Pancreas (tissue), 10 donors: ENCODE measurements at regions not wholly inside any gene's neighbourhood (a gene's known extent, or its start where the extent isn't known, plus 50 kb on each side); places are given as distances from the start of the nearest gene placed in this dataset.

ENCODE experiments used
- ATAC-seq, 4 donors: fragments of 200-7000 bp; cut with Tn5 transposase; one replicate each; pipeline versions ENCODE4 v1.8.0 to v1.9.1; 2020; ENCODE audit warnings: mild to moderate bottlenecking in 4 of 4, moderate library complexity in 4 of 4
- DNase-seq, 6 donors: peaks; one replicate each; pipeline ENCODE4 v3.0.0-alpha.2; 2020
- FAIRE-seq: peaks from 2 replicates; lab custom pipeline; 2012; peaks lifted over from hg19 to GRCh38; lab: Jason Lieb, UNC
- H3K27ac ChIP-seq, 4 donors: fragments of 200-600 bp; sonication (generic); 1 replicate in 3 of 4; 2 replicates in 1 of 4; pipeline versions ENCODE4 v1.5.0 to v1.8.0; 2020
- H3K27me3 ChIP-seq, 4 donors: fragments of 200-600 bp; one replicate each; pipeline ENCODE4 v1.8.0; 2021
- H3K36me3 ChIP-seq, 3 donors: fragments of 200-600 bp; sonication (generic) in 1 of 3; one replicate each; pipeline versions ENCODE4 v1.5.0 to v1.8.0; 2020 to 2021
- H3K4me1 ChIP-seq, 3 donors: fragments of 200-600 bp; one replicate each; pipeline ENCODE4 v1.8.0; 2021
- H3K4me3 ChIP-seq, 4 donors: fragments of 200-600 bp; sonication (generic) in 2 of 4; one replicate each; pipeline versions ENCODE4 v1.5.0 to v1.8.0; 2020 to 2021
- H3K9me3 ChIP-seq, 4 donors: fragments of 200-600 bp; one replicate each; pipeline ENCODE4 v1.8.0; 2021
- WGBS, 2 donors: extraction: QIAGEN DNeasy Blood & Tissue Kit; methylation state at CpG; one replicate each; pipeline ENCODE4 v1.1.7; 2013; 5-methylcytosine and 5-hydroxymethylcytosine counted together
- intact Hi-C, 3 donors: fragments of 100-400 bp; cut with DNase I; formaldehyde crosslinking; loops; one replicate each; pipeline versions ENCODE4 v1.11.1 to v1.14.2; 2022
- TF ChIP-seq, protein P1 (sequence below), 4 donors: fragments of 200-600 bp; sonication (generic) in 3 of 4; IDR thresholded peaks; one replicate each; pipeline versions ENCODE4 v1.5.0 to v1.8.0; 2021; ENCODE audit warnings: antibody characterized with exemption in 4 of 4
- donor health status: healthy with polysubstance abuse.
- donor health status: DM: no; HTN: no; CAD: no; lungs with moderate emphysema.
- donor health status: DM: no; HTN: no; CAD: no.
- donor health status: control.
- donor health status: control.
- donor health status: Bipolar disorder and iron deficiency.
- donor health status: DM: yes; HTN: yes; CAD: no.
- donor health status: DM: no; HTN: no; CAD: no.
- donor health status: DM: no; HTN: no; CAD: no.
- donor health status: DM: yes; HTN: yes; CAD: no.

DNA sequence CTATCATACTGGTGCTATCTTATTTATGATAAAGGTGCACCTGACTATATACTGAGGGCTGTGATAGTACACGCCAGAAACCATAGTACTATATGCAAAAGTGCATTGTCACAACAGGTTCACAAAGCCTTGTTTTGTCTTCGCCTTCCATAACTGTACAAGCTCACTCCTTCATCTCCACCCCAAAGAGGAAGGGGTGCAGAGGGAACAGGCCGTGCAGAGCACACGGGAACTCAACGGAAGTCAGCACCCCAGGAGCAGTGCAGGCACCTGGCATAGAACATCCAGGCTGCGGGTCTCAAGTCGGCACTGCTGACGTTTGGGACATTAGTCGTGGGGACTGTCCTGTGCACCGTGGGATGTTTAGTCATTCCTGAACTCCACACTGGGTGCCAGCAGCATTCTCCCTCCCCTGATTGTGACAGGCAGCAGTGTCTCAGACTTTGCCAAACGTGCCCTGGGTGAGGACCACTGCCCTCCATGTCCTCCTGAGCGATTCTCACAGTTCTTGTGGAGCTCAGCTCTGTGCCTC, 99.7 kb downstream of the PXDC1 start:
- 63 to 78% methylated on average over 12 of the region's 12 CpGs for WGBS, 2 donors

DNA sequence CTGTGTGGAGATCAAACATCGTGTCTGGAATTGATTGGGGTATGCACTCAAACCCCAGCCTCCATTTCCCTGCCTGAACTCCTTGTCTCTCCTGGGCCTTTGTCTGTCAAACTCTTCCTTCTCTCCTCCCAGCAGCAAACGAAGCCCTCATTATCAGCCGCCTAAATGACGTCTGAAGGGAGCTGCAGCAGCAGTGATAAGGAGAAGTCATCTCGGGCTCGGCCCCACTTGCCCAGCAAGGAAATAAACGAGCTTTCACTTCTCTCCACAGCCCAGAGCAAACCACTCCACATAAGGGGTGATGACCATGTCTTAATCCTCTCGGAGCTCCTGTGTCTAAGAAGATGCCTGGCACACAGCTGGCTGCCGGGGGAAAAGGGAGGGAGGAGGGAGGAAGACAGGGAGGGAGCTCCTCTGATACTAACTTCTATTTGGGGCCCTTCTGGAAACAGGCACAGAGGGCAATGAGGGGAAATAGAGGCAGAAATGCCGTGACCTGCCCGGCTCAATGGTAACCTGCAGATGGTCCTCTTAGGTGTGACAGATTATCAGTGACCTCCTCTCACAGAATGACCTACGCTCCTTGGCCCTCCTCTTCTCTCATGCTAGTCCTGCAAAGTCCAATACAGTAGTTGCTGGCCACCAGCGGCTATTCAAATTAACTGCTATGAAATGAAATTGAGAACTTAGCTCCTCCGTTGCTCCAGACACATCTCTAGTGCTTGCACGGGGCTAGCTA, 100.4 kb downstream of the PXDC1 start:
- no peak overlapping the region for H3K27ac ChIP-seq
- no peak for ATAC-seq
- no peak for FAIRE-seq
- no peaks in the 10 kb centered on the region for H3K27me3 ChIP-seq
- no peaks in the 10 kb centered on the region for H3K4me1 ChIP-seq
- intact Hi-C loops, result no loop called here
- WGBS, 2 donors, result 55 to 68% methylated on average over 15 of the region's 15 CpGs
- H3K9me3 ChIP-seq, result no peaks in the 10 kb centered on the region
- DNase-seq, result no peak
- no peaks in the 10 kb centered on the region for H3K36me3 ChIP-seq
- TF ChIP-seq, protein P1, sequence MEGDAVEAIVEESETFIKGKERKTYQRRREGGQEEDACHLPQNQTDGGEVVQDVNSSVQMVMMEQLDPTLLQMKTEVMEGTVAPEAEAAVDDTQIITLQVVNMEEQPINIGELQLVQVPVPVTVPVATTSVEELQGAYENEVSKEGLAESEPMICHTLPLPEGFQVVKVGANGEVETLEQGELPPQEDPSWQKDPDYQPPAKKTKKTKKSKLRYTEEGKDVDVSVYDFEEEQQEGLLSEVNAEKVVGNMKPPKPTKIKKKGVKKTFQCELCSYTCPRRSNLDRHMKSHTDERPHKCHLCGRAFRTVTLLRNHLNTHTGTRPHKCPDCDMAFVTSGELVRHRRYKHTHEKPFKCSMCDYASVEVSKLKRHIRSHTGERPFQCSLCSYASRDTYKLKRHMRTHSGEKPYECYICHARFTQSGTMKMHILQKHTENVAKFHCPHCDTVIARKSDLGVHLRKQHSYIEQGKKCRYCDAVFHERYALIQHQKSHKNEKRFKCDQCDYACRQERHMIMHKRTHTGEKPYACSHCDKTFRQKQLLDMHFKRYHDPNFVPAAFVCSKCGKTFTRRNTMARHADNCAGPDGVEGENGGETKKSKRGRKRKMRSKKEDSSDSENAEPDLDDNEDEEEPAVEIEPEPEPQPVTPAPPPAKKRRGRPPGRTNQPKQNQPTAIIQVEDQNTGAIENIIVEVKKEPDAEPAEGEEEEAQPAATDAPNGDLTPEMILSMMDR (IDR thresholded peaks at IDR 0.05), result no peak
- H3K4me3 ChIP-seq, result no peak overlapping the region

More for the DNA sequence above, 99.7 kb downstream of the PXDC1 start:
- DNase-seq, result no peak
- ATAC-seq, result no peak
- TF ChIP-seq, protein P1 (IDR thresholded peaks at IDR 0.05), result no peak
- H3K27me3 ChIP-seq, result no peaks in the 10 kb centered on the region
- no peak overlapping the region for H3K4me3 ChIP-seq
- no peaks in the 10 kb centered on the region for H3K36me3 ChIP-seq
- no peaks in the 10 kb centered on the region for H3K4me1 ChIP-seq
- intact Hi-C loops, result no loop called here
- no peak for FAIRE-seq
- no peak overlapping the region for H3K27ac ChIP-seq
- no peaks in the 10 kb centered on the region for H3K9me3 ChIP-seq

DNA sequence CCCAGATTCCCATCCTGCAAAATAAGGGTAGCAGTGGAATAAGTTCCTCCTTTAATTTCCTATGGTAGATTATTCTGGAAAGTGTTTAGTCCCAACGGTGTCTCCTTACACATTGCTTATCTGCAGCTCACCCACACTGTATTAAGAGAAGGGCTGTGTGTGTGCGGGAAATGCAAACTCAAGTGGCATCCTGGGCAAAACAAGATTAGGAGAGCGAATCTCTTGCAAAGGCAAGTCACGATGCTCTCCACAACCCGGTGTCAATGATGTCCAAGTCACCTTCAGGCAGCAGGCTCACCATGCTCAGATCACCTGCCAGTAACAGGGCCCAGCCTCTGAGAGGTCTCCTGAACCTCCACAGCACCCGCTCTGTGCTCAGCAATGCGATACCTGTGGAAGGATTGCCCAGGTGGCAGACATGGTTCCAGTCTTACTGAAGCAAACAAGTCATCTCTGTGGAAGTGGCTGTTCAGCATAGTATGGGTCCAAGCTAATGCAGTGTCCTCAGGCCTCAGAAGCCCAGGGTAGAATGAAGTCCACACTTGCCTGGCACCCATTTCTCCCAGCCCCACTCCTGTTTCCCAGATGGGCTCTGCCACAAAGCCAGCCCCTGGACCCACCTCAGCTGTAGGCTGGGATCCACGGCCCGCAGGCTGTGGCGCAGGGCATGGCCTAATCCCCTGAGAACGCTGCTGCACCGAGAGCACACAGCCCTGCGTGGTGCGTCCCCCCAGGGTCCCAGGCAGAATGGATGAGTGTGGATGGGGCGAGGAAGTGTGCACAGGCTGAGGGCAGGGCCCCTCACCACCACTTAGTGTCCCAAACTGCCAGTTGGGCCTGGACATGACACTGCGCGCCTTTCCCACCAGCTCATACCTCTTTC, 101.2 kb downstream of the PXDC1 start:
- H3K9me3 ChIP-seq, result no peaks in the 10 kb centered on the region
- intact Hi-C loops, result no loop called here
- no peaks in the 10 kb centered on the region for H3K36me3 ChIP-seq
- 82 to 90% methylated on average over 17 of the region's 17 CpGs for WGBS, 2 donors
- ATAC-seq, result no peak
- no peak for FAIRE-seq
- DNase-seq, result no peak
- TF ChIP-seq, protein P1 (IDR thresholded peaks at IDR 0.05), result no peak
- H3K27me3 ChIP-seq, result no peaks in the 10 kb centered on the region
- no peaks in the 10 kb centered on the region for H3K4me1 ChIP-seq
- H3K27ac ChIP-seq, result no peak overlapping the region
- no peak overlapping the region for H3K4me3 ChIP-seq

DNA sequence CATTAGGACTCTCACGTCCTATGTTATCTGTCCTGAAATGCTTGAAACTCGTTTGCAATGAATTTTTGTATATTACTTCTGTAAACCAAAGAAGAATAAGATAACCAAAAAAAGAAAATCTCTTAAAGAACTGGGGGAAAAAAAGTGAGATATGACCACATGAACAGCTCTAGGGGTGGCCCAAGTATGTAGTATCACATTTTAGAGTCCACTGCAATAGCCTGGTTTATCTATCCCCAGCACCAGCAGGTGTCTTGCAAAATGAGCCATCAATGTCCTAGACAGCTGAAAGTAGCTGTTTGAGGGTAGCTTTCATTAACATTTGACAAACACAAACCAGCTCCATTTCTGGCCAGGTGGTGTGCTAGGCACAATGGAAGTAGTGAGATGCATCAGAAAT, 102.8 kb downstream of the PXDC1 start:
- H3K36me3 ChIP-seq, result no peaks in the 10 kb centered on the region
- H3K27me3 ChIP-seq, result no peaks in the 10 kb centered on the region
- FAIRE-seq, result no peak
- H3K9me3 ChIP-seq, result no peaks in the 10 kb centered on the region
- H3K27ac ChIP-seq, result no peak overlapping the region
- intact Hi-C loops, result no loop called here
- no peak for ATAC-seq
- TF ChIP-seq, protein P1 (IDR thresholded peaks at IDR 0.05), result no peak
- WGBS, 2 donors, result 52 to 78% methylated on average over 2 of the region's 2 CpGs
- no peak for DNase-seq
- H3K4me3 ChIP-seq, result no peak overlapping the region
- H3K4me1 ChIP-seq, result no peaks in the 10 kb centered on the region
